ENCODE measurements at regions not wholly inside any gene's neighbourhood (a gene's known extent, or its start where the extent isn't known, plus 50 kb on each side); places are given as distances from the start of the nearest gene placed in this dataset.

GRCh38 chr18:71049893-71050292, 761.0 kb downstream of the SOCS6 start:
- TF ChIP-seq CTCF (IDR thresholded peaks at IDR 0.05) (no peak), EP300 (IDR thresholded peaks at IDR 0.05) (no peak), POLR2A (IDR thresholded peaks at IDR 0.05) (no peak)

Measured in tibial nerve (tissue), 4 donors.